ENCODE measurements at regions not wholly inside any gene's neighbourhood (a gene's known extent, or its start where the extent isn't known, plus 50 kb on each side); places are given as distances from the start of the nearest gene placed in this dataset.

GRCh38 chr4:111652236-111652635, 493.0 kb upstream of the FAM241A start:
- Histone ChIP-seq H3K4me2 (ENCODE audit: insufficient read depth, low read length) (no peak overlapping the region), H3K4me3 (replicated peaks in 1 of 3; ENCODE audit: insufficient read depth in 1 of 3, low read depth in 1 of 3, low read length in 3 of 3) (no peak overlapping the region), H3K9me3 (replicated peaks; ENCODE audit: control insufficient read depth, insufficient read depth, low read length) (no peaks in the 10 kb centered on the region), H3K9me1 (replicated peaks; ENCODE audit: control insufficient read depth, extremely low read depth, insufficient read depth, low read length) (no peaks in the 10 kb centered on the region), H4K20me1 (replicated peaks; ENCODE audit: control insufficient read depth, extremely low read depth, insufficient read depth, low read length) (no peaks in the 10 kb centered on the region), H3K27me3 (ENCODE audit: control insufficient read depth in 2 of 2, insufficient read depth in 2 of 2, low read length in 2 of 2) (peaks cover 17 to 21% of the 10 kb centered on the region in 2 experiments), H3K79me2 (ENCODE audit: control insufficient read depth, insufficient read depth, low read length) (no peaks in the 10 kb centered on the region), H3K36me3 (ENCODE audit: control insufficient read depth in 2 of 2, extremely low read depth in 1 of 2, insufficient read depth in 2 of 2, low read length in 2 of 2) (no peaks in the 10 kb centered on the region), H2AFZ (ENCODE audit: low read depth, low read length) (no peak overlapping the region), H3K9ac (replicated peaks; ENCODE audit: extremely low read depth, insufficient read depth, low read length) (no peak overlapping the region), H3K4me1 (ENCODE audit: control insufficient read depth, extremely low read depth, insufficient read depth, low read length) (no peaks in the 10 kb centered on the region), H3K27ac (ENCODE audit: insufficient read depth, low read depth, low read length) (no peak overlapping the region)
- intact Hi-C loops (cut with micrococcal nuclease), result no loop called here
- TF ChIP-seq GATA2 (IDR thresholded peaks at IDR 0.05; ENCODE audit: insufficient read depth, insufficient read length, low read depth, low read length) (no peak), MYC (IDR thresholded peaks at IDR 0.05; ENCODE audit: low read depth, low read length) (no peak), POLR2A (IDR thresholded peaks at IDR 0.05; ENCODE audit: low read depth, low read length) (no peak), POLR2AphosphoS5 (IDR thresholded peaks at IDR 0.05; ENCODE audit: insufficient read depth, low read depth, low read length) (no peak), MAX (IDR thresholded peaks at IDR 0.05; ENCODE audit: insufficient read depth, insufficient read length) (no peak), JUN (IDR thresholded peaks at IDR 0.05; ENCODE audit: borderline replicate concordance, insufficient read depth, insufficient read length, low read depth) (no peak), FOS (IDR thresholded peaks at IDR 0.05; ENCODE audit: borderline replicate concordance, insufficient read depth, low read length) (no peak), EZH2 (IDR thresholded peaks at IDR 0.05; ENCODE audit: borderline replicate concordance, low read depth, low read length, severe bottlenecking) (no peak), CTCF (IDR thresholded peaks at IDR 0.05; ENCODE audit: extremely low read depth in 1 of 2, insufficient read depth in 1 of 2, low read depth in 1 of 2, low read length in 2 of 2) (no peak)
- dilution Hi-C loops (cut with MboI; ENCODE audit: extremely low pct_ligation_motif_present, low sequenced_read_pairs), result no loop called here
- ChIA-PET CTCF (interaction anchor here (0.7 to 3.5 kb wide), 6 partner anchors 11 to 106 kb away, joined by 3 to 11 read pairs (median 4); no protein-coding TSS in a partner anchor), POLR2A (no interaction called here)
- DNase-seq (ENCODE audit: low read depth, low spot score) (no peak), FAIRE-seq (no peak)
- no TSS peak for BruUV-seq (replicated peaks)

Data from endothelial cell of umbilical vein (primary cell).